Epithelial cell of proximal tubule (primary cell): ENCODE measurements at regions not wholly inside any gene's neighbourhood (a gene's known extent, or its start where the extent isn't known, plus 50 kb on each side); places are given as distances from the start of the nearest gene placed in this dataset.

Experiments used
- DNase-seq: peaks from one replicate; pipeline ENCODE4 v3.0.0-alpha.2; 2011; ENCODE audit warnings: low read depth
- H3K4me3 ChIP-seq: 2 replicates; pipeline ENCODE4 v1.5.1; 2011; ENCODE audit warnings: low read depth, mild to moderate bottlenecking, low read length
- TF ChIP-seq, protein P1 (sequence below): conservative IDR thresholded peaks from 2 replicates; pipeline ENCODE4 v1.5.1; 2012; ENCODE audit warnings: low read depth, mild to moderate bottlenecking, low read length

- TF ChIP-seq, protein P1, sequence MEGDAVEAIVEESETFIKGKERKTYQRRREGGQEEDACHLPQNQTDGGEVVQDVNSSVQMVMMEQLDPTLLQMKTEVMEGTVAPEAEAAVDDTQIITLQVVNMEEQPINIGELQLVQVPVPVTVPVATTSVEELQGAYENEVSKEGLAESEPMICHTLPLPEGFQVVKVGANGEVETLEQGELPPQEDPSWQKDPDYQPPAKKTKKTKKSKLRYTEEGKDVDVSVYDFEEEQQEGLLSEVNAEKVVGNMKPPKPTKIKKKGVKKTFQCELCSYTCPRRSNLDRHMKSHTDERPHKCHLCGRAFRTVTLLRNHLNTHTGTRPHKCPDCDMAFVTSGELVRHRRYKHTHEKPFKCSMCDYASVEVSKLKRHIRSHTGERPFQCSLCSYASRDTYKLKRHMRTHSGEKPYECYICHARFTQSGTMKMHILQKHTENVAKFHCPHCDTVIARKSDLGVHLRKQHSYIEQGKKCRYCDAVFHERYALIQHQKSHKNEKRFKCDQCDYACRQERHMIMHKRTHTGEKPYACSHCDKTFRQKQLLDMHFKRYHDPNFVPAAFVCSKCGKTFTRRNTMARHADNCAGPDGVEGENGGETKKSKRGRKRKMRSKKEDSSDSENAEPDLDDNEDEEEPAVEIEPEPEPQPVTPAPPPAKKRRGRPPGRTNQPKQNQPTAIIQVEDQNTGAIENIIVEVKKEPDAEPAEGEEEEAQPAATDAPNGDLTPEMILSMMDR: no peak
- H3K4me3 ChIP-seq: no peak overlapping the region
- DNase-seq: no peak
These were observed 78.3 kb downstream of the PERP start for GRCh38 chr6:138028893-138029292.

DNA sequence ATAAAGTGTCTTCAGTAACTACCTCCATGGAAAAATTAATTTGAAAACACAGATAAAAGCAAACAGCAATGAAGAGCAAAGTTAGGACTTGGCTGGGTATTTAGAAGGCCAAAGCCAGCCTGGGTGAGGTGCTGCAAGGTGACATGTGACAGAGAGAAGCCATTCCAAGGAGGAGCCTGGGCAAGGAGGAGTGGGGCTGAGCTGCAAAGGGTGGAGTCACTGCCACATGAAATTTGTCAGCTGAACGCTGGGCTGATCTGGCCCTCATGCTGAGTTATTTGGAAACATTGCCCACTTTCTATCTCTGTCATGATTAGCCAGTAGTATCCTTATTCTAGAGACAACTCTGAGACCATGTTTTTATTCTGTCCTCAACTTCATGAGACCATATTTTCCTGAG, 76.3 kb downstream of the PERP start:
- TF ChIP-seq, protein P1: no peak
- no peak for DNase-seq
- H3K4me3 ChIP-seq: no peak overlapping the region

GRCh38 chr6:138031417-138031816, 75.8 kb downstream of the PERP start:
- DNase-seq: no peak
- TF ChIP-seq, protein P1: no peak
- no peak overlapping the region for H3K4me3 ChIP-seq

- TF ChIP-seq, protein P1: no peak
- no peak for DNase-seq
- no peak overlapping the region for H3K4me3 ChIP-seq
These were observed 75.4 kb downstream of the PERP start for GRCh38 chr6:138031850-138032249.

GRCh38 chr6:138032571-138032970, 74.6 kb downstream of the PERP start:
- TF ChIP-seq, protein P1: no peak
- H3K4me3 ChIP-seq: no peak overlapping the region
- no peak for DNase-seq

DNA sequence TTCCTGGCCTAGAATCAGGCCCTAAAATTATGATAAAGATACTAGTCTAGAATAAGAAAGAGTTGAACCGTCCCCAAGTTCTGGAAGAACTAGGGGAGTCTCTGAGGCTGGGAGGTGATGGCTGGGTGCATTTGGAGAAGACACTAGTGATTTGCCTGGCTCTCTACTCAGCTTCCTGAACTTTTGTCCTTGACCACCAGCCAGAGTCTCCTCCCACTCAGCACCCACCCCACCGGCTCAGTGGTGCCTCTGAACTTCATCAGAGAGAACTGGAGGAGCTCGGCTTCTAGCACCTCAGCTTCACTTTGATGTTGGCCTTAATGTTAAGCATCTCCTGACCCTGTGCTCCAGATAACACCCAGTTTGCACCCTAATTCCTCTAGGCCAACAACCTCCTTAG, 73.0 kb downstream of the PERP start:
- TF ChIP-seq, protein P1: no peak
- no peak for DNase-seq
- H3K4me3 ChIP-seq: no peak overlapping the region

GRCh38 chr6:138035070-138035469, 72.1 kb downstream of the PERP start:
- TF ChIP-seq, protein P1: no peak
- DNase-seq: no peak
- no peak overlapping the region for H3K4me3 ChIP-seq
